ENCODE measurements at regions not wholly inside any gene's neighbourhood (a gene's known extent, or its start where the extent isn't known, plus 50 kb on each side); places are given as distances from the start of the nearest gene placed in this dataset.

- ChIA-PET POLR2A (no interaction called here), CTCF (no interaction called here)
- no peak overlapping the region for H3K4me3 ChIP-seq (ENCODE audit: control extremely low read depth in 1 of 5, extremely low read depth in 1 of 5, insufficient read depth in 1 of 5, low read depth in 2 of 5, low read length in 4 of 5)
- no peak overlapping the region for H3K4me2 ChIP-seq (replicated peaks; ENCODE audit: low read depth, low read length, poor library complexity, severe bottlenecking)
- DNase-seq (no peak), ATAC-seq (ENCODE audit: low read depth) (no peak)
- no peaks in the 10 kb centered on the region for H3K9me3 ChIP-seq (ENCODE audit: control extremely low read depth in 1 of 3, control insufficient read depth in 2 of 3, insufficient read depth in 1 of 3, low read length in 2 of 3)
- no peak overlapping the region for H2AFZ ChIP-seq (ENCODE audit: insufficient read depth, low read depth, low read length, poor library complexity, severe bottlenecking)
- H3K9me3 Mint-ChIP-seq (ENCODE audit: insufficient read depth): no peaks in the 10 kb centered on the region
- H3K4me3 Mint-ChIP-seq: no peak overlapping the region
- H3K79me2 ChIP-seq (ENCODE audit: control insufficient read depth, insufficient read depth, low read length): no peaks in the 10 kb centered on the region
- H3K36me3 ChIP-seq (replicated peaks in 1 of 2; ENCODE audit: control extremely low read depth in 1 of 2, control insufficient read depth in 1 of 2, extremely low read depth in 1 of 2, insufficient read depth in 2 of 2, low read length in 1 of 2): no peaks in the 10 kb centered on the region
- H3K27ac ChIP-seq (ENCODE audit: low read length in 2 of 2): no peak overlapping the region
- intact Hi-C loops (cut with micrococcal nuclease): no loop called here
- WGBS (ENCODE audit: insufficient coverage): no CpG with 5 or more reads among the region's 1 CpG
- no peaks in the 10 kb centered on the region for H4K20me1 ChIP-seq (ENCODE audit: control insufficient read depth, insufficient read depth, low read length, poor library complexity, severe bottlenecking)
- H3K27ac Mint-ChIP-seq: no peak overlapping the region
- H3K4me1 Mint-ChIP-seq: no peaks in the 10 kb centered on the region
- no peaks in the 10 kb centered on the region for H3K27me3 ChIP-seq (replicated peaks in 1 of 4; ENCODE audit: control extremely low read depth in 1 of 4, control insufficient read depth in 3 of 4, insufficient read depth in 4 of 4, low read length in 3 of 4)
- H3K27me3 Mint-ChIP-seq: peaks cover 11% of the 10 kb centered on the region
- H3K9ac ChIP-seq (ENCODE audit: low read length): no peak overlapping the region
- TF ChIP-seq EZH2 (IDR thresholded peaks at IDR 0.05; ENCODE audit: borderline replicate concordance, insufficient read depth, low read depth, low read length, poor library complexity, severe bottlenecking): no peak
- TF ChIP-seq CTCF (IDR thresholded peaks at IDR 0.05): no peak
- H3K4me1 ChIP-seq (ENCODE audit: control insufficient read depth in 2 of 2, insufficient read depth in 2 of 2, low read length in 2 of 2): no peaks in the 10 kb centered on the region
These were observed 61.3 kb upstream of the GPRC5B start for GRCh38 chr16:19945934-19946333.

- ChIA-PET POLR2A (no interaction called here), CTCF (no interaction called here)
- no peak overlapping the region for H3K4me2 ChIP-seq (replicated peaks; ENCODE audit: low read depth, low read length, poor library complexity, severe bottlenecking)
- no peak overlapping the region for H2AFZ ChIP-seq (ENCODE audit: insufficient read depth, low read depth, low read length, poor library complexity, severe bottlenecking)
- peaks cover 0 to 3% (median 0%) of the 10 kb centered on the region in 4 experiments for H3K27me3 ChIP-seq (replicated peaks in 1 of 4; ENCODE audit: control extremely low read depth in 1 of 4, control insufficient read depth in 3 of 4, insufficient read depth in 4 of 4, low read length in 3 of 4)
- H3K4me1 Mint-ChIP-seq: no peaks in the 10 kb centered on the region
- no peak overlapping the region for H3K4me3 Mint-ChIP-seq
- no peak overlapping the region for H3K27ac Mint-ChIP-seq
- H3K4me1 ChIP-seq (ENCODE audit: control insufficient read depth in 2 of 2, insufficient read depth in 2 of 2, low read length in 2 of 2): no peaks in the 10 kb centered on the region
- DNase-seq (no peak), ATAC-seq (ENCODE audit: low read depth) (no peak)
- 80% methylated on average over 1 of the region's 6 CpGs for WGBS (ENCODE audit: insufficient coverage)
- no peaks in the 10 kb centered on the region for H3K9me3 ChIP-seq (ENCODE audit: control extremely low read depth in 1 of 3, control insufficient read depth in 2 of 3, insufficient read depth in 1 of 3, low read length in 2 of 3)
- H3K36me3 ChIP-seq (replicated peaks in 1 of 2; ENCODE audit: control extremely low read depth in 1 of 2, control insufficient read depth in 1 of 2, extremely low read depth in 1 of 2, insufficient read depth in 2 of 2, low read length in 1 of 2): no peaks in the 10 kb centered on the region
- intact Hi-C loops (cut with micrococcal nuclease): no loop called here
- no peak overlapping the region for H3K27ac ChIP-seq (ENCODE audit: low read length in 2 of 2)
- H3K9ac ChIP-seq (ENCODE audit: low read length): no peak overlapping the region
- no peaks in the 10 kb centered on the region for H3K79me2 ChIP-seq (ENCODE audit: control insufficient read depth, insufficient read depth, low read length)
- H3K4me3 ChIP-seq (ENCODE audit: control extremely low read depth in 1 of 5, extremely low read depth in 1 of 5, insufficient read depth in 1 of 5, low read depth in 2 of 5, low read length in 4 of 5): no peak overlapping the region
- TF ChIP-seq EZH2 (IDR thresholded peaks at IDR 0.05; ENCODE audit: borderline replicate concordance, insufficient read depth, low read depth, low read length, poor library complexity, severe bottlenecking) (no peak), CTCF (IDR thresholded peaks at IDR 0.05) (no peak)
- peaks cover 7% of the 10 kb centered on the region for H3K27me3 Mint-ChIP-seq
- no peaks in the 10 kb centered on the region for H3K9me3 Mint-ChIP-seq (ENCODE audit: insufficient read depth)
- no peaks in the 10 kb centered on the region for H4K20me1 ChIP-seq (ENCODE audit: control insufficient read depth, insufficient read depth, low read length, poor library complexity, severe bottlenecking)
These were observed 55.5 kb upstream of the GPRC5B start for GRCh38 chr16:19940195-19940594.

All from B cell (primary cell).